ENCODE measurements at regions not wholly inside any gene's neighbourhood (a gene's known extent, or its start where the extent isn't known, plus 50 kb on each side); places are given as distances from the start of the nearest gene placed in this dataset.

GRCh38 chr14:61121355-61121787 lies 140.3 kb downstream of the SLC38A6 start (continued):
- TF ChIP-seq MAX (IDR thresholded peaks at IDR 0.05) = no peak
- no peak for TF ChIP-seq TAF1 (IDR thresholded peaks at IDR 0.05; ENCODE audit: low read depth, low read length)
